PC-3 (cell line): ENCODE measurements at regions not wholly inside any gene's neighbourhood (a gene's known extent, or its start where the extent isn't known, plus 50 kb on each side); places are given as distances from the start of the nearest gene placed in this dataset.

Experiments
- CTCF ChIP-seq: fragments of 300-600 bp; sonication (generic); conservative IDR thresholded peaks from 2 replicates; pipeline ENCODE4 v1.5.1; 2017; ENCODE audit warnings: antibody characterized with exemption, low read depth, mild to moderate bottlenecking, low read length
- EZH2phosphoT487 ChIP-seq: fragments of 300-600 bp; sonication (generic); IDR thresholded peaks from 2 replicates; pipeline ENCODE4 v1.6.1; 2018; ENCODE audit warnings: mild to moderate bottlenecking, antibody characterized with exemption, low read length, borderline replicate concordance

GRCh38 chr1:73056826-73057225, 774.5 kb upstream of the NEGR1 start:
- TF ChIP-seq CTCF: no peak
- TF ChIP-seq EZH2phosphoT487: no peak
